H1 (cell line): ENCODE measurements at regions not wholly inside any gene's neighbourhood (a gene's known extent, or its start where the extent isn't known, plus 50 kb on each side); places are given as distances from the start of the nearest gene placed in this dataset.

Source experiments
- CBX5 ChIP-seq: fragments of 300-800, 300-1000 bp; sonication (generic); IDR thresholded peaks from 2 replicates; pipeline ENCODE4 v1.7.1; 2016; ENCODE audit warnings: antibody characterized with exemption, low read length, low read depth
- E2F6 ChIP-seq: IDR thresholded peaks from 2 replicates; pipeline ENCODE4 v1.6.1; 2012; ENCODE audit warnings: inconsistent platforms
- PHF8 ChIP-seq: fragments of 200-600 bp; sonication (generic); conservative IDR thresholded peaks from 2 replicates; pipeline ENCODE4 v1.7.1; 2012; ENCODE audit warnings: low read depth, mild to moderate bottlenecking, inconsistent platforms, low read length, moderate library complexity
- SAP30 ChIP-seq: fragments of 300-600 bp; sonication (generic); IDR thresholded peaks from 2 replicates; pipeline ENCODE4 v1.7.1; 2012; ENCODE audit warnings: low read length, moderate library complexity, mild to moderate bottlenecking, inconsistent platforms; ENCODE audit not compliant: insufficient read depth, insufficient replicate concordance
- TAF7 ChIP-seq: optimal IDR thresholded peaks from 2 replicates; pipeline ENCODE3; 2011; ENCODE audit warnings: low read depth, mild to moderate bottlenecking, inconsistent platforms, low read length, moderate library complexity, borderline replicate concordance

GRCh38 chr4:3829956-3830773 lies 64.0 kb downstream of the ADRA2C start (continued):
- peak; percentile 65 for TF ChIP-seq E2F6
- peak; percentile 19 for TF ChIP-seq SAP30
- TF ChIP-seq PHF8 = no peak
- TF ChIP-seq CBX5 = no peak
- no peak for TF ChIP-seq TAF7
